ENCODE measurements at regions not wholly inside any gene's neighbourhood (a gene's known extent, or its start where the extent isn't known, plus 50 kb on each side); places are given as distances from the start of the nearest gene placed in this dataset.

- no peaks in the 10 kb centered on the region for H3K4me1 Mint-ChIP-seq
- Histone ChIP-seq H2BK120ac (ENCODE audit: low read depth, low read length, poor library complexity, severe bottlenecking) (no peak overlapping the region), H3K4me2 (ENCODE audit: insufficient read depth, insufficient read length, low read length) (no peak overlapping the region), H4K91ac (ENCODE audit: insufficient read length, low read depth, low read length) (no peak overlapping the region), H3K4ac (ENCODE audit: low read depth, low read length) (no peak overlapping the region), H2BK15ac (ENCODE audit: low read depth, low read length) (no peak overlapping the region), H3K27me3 (ENCODE audit: insufficient read depth, low read length) (no peaks in the 10 kb centered on the region), H3K14ac (ENCODE audit: insufficient read depth, low read length) (no peak overlapping the region), H4K5ac (ENCODE audit: insufficient read length, low read depth, low read length) (no peak overlapping the region), H4K8ac (replicated peaks; ENCODE audit: insufficient read length, low read depth, low read length) (no peak overlapping the region), H2BK12ac (ENCODE audit: insufficient read length, low read depth, low read length) (no peak overlapping the region), H3K27ac (ENCODE audit: insufficient read length, low read depth, low read length) (no peak overlapping the region), H3K23ac (ENCODE audit: insufficient read length, low read depth, low read length) (no peak overlapping the region), H2AK5ac (ENCODE audit: insufficient read length, low read length) (no peak overlapping the region), H2BK5ac (ENCODE audit: insufficient read length, low read length) (no peak overlapping the region), H3T11ph (ENCODE audit: low read length) (no peak overlapping the region), H3K79me1 (ENCODE audit: insufficient read depth, low read depth, low read length, poor library complexity, severe bottlenecking) (no peaks in the 10 kb centered on the region), H3K9me3 (ENCODE audit: control insufficient read depth, low read depth, low read length) (no peaks in the 10 kb centered on the region), H2BK20ac (ENCODE audit: low read depth, low read length, poor library complexity, severe bottlenecking) (no peak overlapping the region), H3K9ac (ENCODE audit: extremely low read depth, insufficient read length, low read length) (no peak overlapping the region), H3K18ac (ENCODE audit: insufficient read length, low read depth, low read length) (no peak overlapping the region), H3K56ac (ENCODE audit: insufficient read length, low read depth, low read length) (no peak overlapping the region), H4K20me1 (ENCODE audit: control insufficient read depth, insufficient read depth, insufficient read length) (no peaks in the 10 kb centered on the region), H3K79me2 (ENCODE audit: insufficient read depth, low read length) (no peaks in the 10 kb centered on the region), H3K4me1 (ENCODE audit: insufficient read depth, low read length) (no peaks in the 10 kb centered on the region), H2AFZ (ENCODE audit: low read length) (no peak overlapping the region), H3K23me2 (ENCODE audit: insufficient read length, low read depth, low read length, poor library complexity, severe bottlenecking) (no peaks in the 10 kb centered on the region)
- no CpG with 5 or more reads among the region's 3 CpGs for WGBS (ENCODE audit: extremely low coverage, insufficient read length, low lambda C conversion rate)
- TF ChIP-seq CTCF (conservative IDR thresholded peaks at IDR 0.05), result no peak
- DNase-seq, result no peak
- no peak overlapping the region for H3K27ac Mint-ChIP-seq
- peaks cover 3 to 4% of the 10 kb centered on the region in 2 experiments; a peak in 3 of 5 replicates for H3K9me3 Mint-ChIP-seq
- peaks cover 6% of the 10 kb centered on the region; the same call in 1 of the 2 replicates for H3K27me3 Mint-ChIP-seq (ENCODE audit: low read depth)
- H3K36me3 Mint-ChIP-seq (ENCODE audit: insufficient read depth in 1 of 3, low read depth in 3 of 3), result peaks cover 0 to 10% (median 2%) of the 10 kb centered on the region in 3 experiments; a peak in 3 of 7 replicates
- no peak overlapping the region for H3K4me3 Mint-ChIP-seq
These were observed 162.8 kb upstream of the SNX19 start for GRCh38 chr11:131079036-131079435.

Data from H9 (cell line).